HG02759 (cell line): ENCODE measurements at regions not wholly inside any gene's neighbourhood (a gene's known extent, or its start where the extent isn't known, plus 50 kb on each side); places are given as distances from the start of the nearest gene placed in this dataset.
"Not testable (repeated sequence)": the region's sequence is repeated elsewhere in the genome, so short reads cannot be mapped to it uniquely, and the experiment has no call there.

ENCODE experiments used
- ATAC-seq: cut with Tn5 transposase; IDR thresholded peaks from one replicate; pipeline ENCODE4 v1.9.1; 2021; ENCODE audit warnings: mild to moderate bottlenecking, moderate library complexity; ENCODE audit not compliant: unreplicated experiment

DNA sequence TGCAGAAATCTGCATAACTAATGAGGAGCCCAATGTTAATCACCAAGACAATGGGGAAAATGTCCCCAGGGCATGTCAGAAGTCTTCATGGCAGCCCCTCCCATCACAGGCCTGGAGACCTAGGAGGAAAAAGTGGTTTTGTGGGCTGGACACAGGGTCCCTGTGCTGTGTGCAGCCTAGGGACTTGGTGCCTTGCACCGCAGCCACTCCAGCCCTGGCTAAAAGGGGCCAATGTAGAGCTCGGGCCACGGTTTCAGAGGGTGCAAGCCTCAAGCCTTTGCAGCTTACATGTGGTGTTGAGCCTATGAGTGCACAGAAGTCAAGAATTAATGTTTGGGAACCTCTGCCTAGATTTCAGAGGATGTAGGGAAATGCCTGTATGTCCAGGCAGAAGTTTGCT lies 474.3 kb upstream of the ADGRB3 start:
- not testable (repeated sequence) for ATAC-seq

DNA sequence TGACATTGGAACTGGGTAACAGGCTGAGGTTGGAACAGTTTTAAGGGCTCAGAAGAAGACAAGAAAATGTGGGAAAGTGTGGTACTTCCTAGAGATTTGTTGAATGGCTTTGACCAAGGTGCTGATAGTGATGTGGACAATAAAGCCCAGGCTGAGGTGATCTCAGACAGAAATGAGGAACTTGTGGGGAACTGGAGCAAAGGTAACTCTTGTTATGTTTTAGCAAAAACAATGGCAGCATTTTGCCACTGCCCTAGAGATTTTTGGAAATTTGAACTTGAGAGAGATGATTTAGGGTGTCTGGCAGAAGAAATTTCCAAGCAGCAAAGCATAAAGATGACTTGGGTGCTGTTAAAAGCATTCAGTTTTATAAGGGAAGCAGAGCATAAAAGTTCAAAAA lies 474.7 kb upstream of the ADGRB3 start:
- no peak for ATAC-seq

DNA sequence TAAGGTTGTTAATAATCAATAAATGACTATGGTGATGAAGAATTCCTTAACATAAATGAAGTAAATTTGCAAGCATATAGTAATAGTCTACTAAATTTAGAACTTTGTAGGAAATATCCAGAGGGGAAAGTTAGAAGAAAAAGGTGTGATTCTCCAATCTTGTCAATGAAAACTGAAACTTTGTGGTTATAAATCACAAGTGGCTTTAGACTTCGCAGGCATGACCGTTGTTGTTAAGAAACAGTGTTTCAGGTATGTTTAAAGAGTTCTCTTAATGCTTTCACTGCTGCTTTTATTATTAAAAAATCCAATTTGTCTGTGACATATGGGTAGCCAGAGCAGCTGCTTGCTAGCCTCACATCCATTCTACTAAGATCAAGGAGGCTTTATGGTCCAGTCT lies 475.6 kb upstream of the ADGRB3 start:
- ATAC-seq, result no peak

DNA sequence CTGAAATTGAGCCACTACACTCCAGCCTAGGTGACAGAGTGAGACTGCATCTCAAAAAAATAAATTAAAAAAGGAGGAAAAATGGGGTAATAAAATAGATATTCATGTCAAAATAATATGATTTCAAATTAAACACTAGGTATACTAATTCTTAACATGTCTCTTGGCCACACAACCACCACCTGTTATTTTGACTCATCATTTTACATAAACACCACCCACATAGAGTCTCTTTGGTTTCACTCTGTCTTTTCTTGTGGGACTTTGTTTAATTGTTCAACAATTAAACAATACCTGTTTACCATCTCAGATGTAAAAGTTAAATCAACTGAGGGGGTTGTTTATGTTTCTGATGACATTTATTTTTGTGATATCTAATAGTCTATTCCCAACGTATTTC lies 476.8 kb upstream of the ADGRB3 start:
- peak; percentile 83 for ATAC-seq

DNA sequence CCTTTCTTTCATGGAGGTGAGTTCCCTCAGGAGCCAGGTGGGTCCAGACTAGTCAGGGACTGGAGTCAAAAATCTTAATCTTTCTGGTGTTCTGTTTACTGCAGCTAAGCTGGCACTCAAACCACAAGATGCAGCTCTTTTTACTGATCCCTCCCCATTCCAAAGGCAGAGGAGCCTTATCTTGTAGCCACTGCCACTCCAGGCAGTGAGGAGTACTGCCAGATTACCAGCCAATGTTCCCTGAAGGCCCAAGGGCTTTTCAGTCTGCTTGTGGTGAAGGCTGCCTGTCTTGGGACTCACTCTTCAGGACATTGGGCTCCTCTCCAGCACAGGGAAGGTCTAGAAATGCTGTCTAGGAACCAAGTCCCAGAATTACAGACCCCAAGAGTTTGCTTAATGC lies 490.4 kb upstream of the ADGRB3 start:
- ATAC-seq, result no peak

DNA sequence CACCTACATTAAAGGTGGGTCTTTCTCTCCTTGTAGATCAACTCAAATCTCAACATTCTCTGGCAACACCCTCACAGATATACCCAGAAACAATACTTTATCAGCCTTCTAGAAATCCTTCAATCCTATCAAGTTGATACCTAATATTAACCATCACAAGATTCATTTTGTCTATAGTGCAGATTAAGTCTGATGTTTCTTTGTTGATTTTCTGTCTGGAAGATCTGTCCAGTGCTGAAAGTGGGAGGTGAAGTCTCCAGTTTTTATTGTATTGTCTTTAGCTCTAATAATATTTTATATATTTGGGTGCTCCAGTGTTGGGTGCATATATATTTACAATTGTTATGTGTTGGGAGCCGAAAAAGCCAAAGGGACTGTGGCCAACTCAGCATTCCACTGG lies 493.9 kb upstream of the ADGRB3 start:
- ATAC-seq, result no peak

GRCh38 chr6:68139130-68139529 lies 496.0 kb upstream of the ADGRB3 start:
- ATAC-seq, result no peak

- ATAC-seq, result no peak
These were observed 500.3 kb upstream of the ADGRB3 start for GRCh38 chr6:68134796-68135195.

DNA sequence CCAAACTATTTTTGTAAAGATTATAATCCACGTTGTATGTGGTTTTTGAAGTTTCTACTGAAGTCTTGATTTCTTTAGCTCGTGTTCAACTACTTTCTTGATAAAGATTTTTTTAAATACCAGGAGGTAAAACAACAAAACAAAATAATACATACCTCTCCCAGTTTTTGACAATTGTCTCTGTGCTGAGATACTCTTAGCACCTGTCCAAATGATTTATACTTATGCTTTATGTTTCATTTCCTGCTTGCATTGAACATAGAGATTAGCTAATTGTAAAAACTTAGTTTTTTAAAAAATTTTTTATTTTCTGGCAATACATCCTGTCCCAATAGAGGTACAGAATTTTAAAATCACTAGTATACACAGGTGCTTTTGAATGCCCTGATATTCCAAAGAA lies 506.9 kb upstream of the ADGRB3 start:
- no peak for ATAC-seq

GRCh38 chr6:68127074-68127473 lies 508.0 kb upstream of the ADGRB3 start:
- ATAC-seq, result no peak

- ATAC-seq, result peak; percentile 99
These were observed 508.9 kb upstream of the ADGRB3 start for GRCh38 chr6:68126089-68126749.

DNA sequence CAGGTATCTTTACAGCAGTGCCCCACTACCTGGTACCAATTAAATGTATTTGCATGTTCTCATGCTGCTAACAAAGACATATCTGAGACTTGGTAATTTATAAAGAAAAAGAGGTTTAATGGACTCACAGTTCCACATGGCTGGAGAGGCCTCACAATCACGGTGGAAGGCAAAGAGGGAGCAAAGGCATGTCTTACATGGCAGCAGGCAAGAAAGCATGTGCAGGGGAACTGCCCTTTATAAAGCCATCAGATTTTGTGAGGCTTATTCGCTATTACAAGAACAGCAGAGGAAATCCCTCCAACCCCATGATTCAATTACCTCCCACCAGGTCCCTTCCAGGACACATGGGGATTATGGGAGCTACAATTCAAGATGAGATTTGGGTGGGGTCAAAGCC lies 512.1 kb upstream of the ADGRB3 start:
- not testable (repeated sequence) for ATAC-seq

DNA sequence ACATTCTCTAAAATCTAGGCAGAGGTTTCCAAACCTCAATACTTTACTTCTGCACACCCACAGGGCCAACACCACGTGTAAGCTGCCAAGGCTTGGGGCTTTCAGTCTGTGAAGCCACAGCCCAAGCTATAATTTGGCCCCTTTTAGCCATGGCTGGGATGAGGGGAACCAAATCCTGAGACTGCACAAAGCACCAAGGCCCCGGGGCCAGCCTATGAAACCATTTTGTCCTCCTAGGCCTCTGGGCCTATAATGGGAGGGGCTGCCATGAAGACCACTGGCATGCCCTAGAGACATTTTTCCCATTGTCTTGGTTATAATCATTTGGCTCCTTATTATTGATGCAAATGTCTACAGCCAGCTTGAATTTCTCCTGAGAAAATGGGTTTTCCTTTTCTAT lies 513.0 kb upstream of the ADGRB3 start:
- no peak for ATAC-seq

DNA sequence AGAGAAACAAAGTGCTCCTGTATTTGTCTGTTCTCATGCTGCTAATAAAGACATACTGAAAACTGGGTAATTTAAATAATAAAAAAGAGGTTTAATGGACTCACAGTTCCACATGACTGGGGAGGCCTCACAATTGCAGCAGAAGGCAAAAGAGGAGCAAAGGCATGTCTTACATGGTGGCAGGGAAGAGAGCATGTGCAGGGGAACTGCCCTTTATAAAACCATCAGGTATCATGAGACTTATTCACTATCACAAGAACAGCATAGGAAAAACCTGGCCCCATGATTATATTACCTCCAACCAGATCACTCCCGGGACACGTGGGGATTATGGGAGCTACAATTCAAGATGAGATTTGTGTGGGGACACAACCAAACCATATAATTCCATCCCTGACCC lies 514.1 kb upstream of the ADGRB3 start:
- not testable (repeated sequence) for ATAC-seq

GRCh38 chr6:68114463-68115047 lies 520.5 kb upstream of the ADGRB3 start:
- no peak for ATAC-seq

DNA sequence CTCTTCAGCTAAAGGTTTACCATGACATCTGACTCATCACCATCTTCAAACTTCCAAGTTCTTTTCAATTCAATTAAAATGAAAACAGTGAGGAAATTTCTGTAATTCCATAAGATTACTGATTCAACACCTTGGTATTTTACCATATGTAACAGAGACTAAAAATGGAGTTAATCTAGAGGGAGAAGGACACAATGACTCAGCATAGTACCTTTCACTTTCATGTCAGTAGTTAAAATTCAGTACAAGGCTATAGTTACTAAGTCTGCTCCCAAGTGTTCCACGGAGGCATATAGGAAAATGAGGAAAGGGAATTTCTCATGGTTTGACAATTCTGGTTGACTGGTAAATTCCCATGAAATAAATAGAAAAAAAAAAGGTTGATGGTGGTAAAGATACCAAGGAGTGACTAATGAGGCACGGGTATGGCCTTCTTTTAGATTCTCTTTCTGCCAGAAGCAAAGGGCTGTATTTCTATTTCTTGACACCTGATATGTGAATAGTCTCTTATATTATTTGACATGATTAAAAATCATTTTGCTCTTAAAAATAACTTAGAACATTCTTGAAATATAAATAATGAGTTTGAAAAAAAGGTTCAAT lies 526.7 kb upstream of the ADGRB3 start:
- ATAC-seq, result peak; percentile 71

DNA sequence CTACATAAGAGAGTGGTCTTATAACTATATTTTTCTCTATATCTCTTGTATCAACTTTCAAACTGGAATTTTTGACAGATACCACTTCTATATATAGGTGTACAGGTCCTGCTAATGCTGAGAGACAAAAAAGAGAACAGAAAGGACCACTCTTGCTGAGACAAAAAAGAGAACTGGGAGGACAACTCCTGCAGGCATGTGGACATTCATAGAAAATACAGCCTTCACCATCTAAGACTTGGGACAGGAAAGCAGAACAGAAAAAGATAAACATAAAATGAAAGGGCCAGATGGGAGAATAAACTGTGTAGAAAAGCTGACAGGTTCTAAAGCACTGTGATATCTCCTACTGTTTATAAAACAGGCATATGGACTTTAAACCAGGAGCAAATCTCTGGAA lies 541.0 kb upstream of the ADGRB3 start:
- ATAC-seq, result peak; percentile 88

- peak; percentile 81 for ATAC-seq
These were observed 547.5 kb upstream of the ADGRB3 start for GRCh38 chr6:68087399-68088133.

- no peak for ATAC-seq
These were observed 548.9 kb upstream of the ADGRB3 start for GRCh38 chr6:68086199-68086598.

GRCh38 chr6:68085599-68085998 lies 549.5 kb upstream of the ADGRB3 start:
- ATAC-seq, result not testable (repeated sequence)

- no peak for ATAC-seq
These were observed 553.0 kb upstream of the ADGRB3 start for GRCh38 chr6:68082086-68082485.

DNA sequence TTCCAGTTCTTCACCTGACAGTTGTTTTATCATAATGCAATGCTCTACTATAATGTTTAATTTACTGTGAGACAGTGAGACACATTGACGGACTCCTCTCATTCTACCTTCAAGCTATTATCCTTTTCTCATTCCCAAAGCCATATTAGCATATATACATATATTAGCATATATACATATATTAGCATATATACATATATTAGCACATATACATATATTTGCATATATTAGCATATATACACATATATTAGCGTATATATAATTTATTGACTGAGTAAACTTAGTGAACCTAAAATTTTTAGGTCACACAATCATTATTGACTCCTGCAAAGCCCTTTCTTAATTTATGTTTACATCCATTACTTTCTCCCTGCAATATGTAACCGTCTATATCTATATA lies 555.0 kb upstream of the ADGRB3 start:
- ATAC-seq, result no peak
